ENCODE measurements at regions not wholly inside any gene's neighbourhood (a gene's known extent, or its start where the extent isn't known, plus 50 kb on each side); places are given as distances from the start of the nearest gene placed in this dataset.

DNA sequence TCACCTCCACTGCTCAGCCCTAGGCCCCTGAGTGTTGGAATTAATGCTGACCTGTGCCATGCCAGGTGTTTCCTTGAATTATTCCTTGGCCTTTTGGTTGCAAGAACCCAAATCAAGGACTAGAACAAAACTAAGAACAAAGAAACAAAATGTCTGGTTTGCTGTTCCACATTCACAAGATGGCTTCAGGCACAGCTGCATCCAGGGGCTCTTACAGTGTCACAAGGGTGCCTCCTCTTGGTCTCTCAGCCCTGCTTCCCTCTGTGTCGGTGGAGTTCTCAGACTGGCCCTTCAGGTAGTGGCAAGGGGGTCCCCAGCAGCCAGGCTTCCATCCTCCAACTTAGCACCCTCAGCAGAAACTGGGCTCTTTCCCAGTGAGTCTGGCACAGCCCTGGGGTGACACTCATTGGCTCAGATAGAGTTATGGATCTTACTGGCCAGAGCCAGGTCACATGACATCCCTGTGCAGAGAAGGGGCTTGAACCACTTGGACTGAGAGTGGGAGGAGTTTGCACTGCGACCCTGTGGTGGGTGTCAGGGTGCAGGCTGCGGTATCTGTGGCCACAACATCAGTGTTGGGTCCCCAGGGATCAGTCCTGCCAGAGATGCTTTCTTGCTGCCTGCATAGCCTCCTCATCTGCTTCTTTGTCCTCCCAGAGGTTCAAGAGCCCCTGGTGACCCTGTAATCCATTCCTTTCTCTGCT, 427.7 kb upstream of the SULF2 start:
- Mint-ChIP-seq H3K4me3 (ENCODE audit: low read depth) (no peak overlapping the region), H3K27me3 (ENCODE audit: low read depth) (no peaks in the 10 kb centered on the region), H3K27ac (no peak overlapping the region), H3K36me3 (ENCODE audit: low read depth) (no peaks in the 10 kb centered on the region), H3K9me3 (no peaks in the 10 kb centered on the region), H3K4me1 (ENCODE audit: low read depth) (no peaks in the 10 kb centered on the region)
- no peak for DNase-seq (ENCODE audit: low spot score)
- intact Hi-C loops (cut with micrococcal nuclease) = no loop called here

DNA sequence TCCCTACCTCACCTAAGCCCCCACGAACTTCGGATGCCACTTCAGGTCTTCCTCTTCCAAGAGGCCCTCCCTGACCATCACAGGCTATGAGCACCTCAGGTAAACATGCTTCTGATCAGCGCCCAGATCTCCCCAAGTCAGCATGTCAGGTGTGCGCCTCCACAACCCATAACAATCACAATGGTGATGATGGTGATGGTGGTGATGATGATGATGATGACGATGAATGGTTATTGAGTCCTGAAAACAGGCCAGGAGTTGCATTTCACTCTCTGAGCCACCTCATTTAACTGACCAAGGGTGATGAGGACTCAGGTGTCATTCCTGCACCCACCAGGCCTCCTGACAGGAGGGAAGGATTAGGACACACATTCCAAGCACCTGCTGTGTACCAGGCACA, 426.6 kb upstream of the SULF2 start:
- Mint-ChIP-seq H3K27ac (no peak overlapping the region), H3K9me3 (no peaks in the 10 kb centered on the region), H3K4me3 (ENCODE audit: low read depth) (no peak overlapping the region), H3K36me3 (ENCODE audit: low read depth) (no peaks in the 10 kb centered on the region), H3K27me3 (ENCODE audit: low read depth) (no peaks in the 10 kb centered on the region), H3K4me1 (ENCODE audit: low read depth) (no peaks in the 10 kb centered on the region)
- no peak for DNase-seq (ENCODE audit: low spot score)
- intact Hi-C loops (cut with micrococcal nuclease) = no loop called here

DNA sequence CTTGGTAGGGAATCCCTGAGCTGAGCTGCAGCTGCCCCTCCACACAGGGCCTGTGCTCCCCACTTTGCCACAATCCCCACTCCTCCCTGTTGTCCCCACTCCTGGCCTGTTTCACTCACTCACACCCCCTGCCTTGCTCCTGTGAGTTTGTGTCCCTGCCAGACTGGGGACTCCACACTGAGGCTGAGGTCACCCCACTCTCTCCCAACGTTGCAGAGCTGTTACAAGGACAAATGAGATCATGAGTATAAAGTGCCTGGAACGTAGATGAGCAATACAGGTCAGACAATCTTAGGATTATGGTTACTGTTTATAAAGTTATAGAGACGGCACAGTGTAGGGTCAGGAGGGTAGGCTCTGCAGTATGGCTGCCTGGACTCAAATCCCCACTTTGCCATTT, 426.0 kb upstream of the SULF2 start:
- Mint-ChIP-seq H3K27ac (no peak overlapping the region), H3K9me3 (no peaks in the 10 kb centered on the region), H3K4me1 (ENCODE audit: low read depth) (no peaks in the 10 kb centered on the region)

DNA sequence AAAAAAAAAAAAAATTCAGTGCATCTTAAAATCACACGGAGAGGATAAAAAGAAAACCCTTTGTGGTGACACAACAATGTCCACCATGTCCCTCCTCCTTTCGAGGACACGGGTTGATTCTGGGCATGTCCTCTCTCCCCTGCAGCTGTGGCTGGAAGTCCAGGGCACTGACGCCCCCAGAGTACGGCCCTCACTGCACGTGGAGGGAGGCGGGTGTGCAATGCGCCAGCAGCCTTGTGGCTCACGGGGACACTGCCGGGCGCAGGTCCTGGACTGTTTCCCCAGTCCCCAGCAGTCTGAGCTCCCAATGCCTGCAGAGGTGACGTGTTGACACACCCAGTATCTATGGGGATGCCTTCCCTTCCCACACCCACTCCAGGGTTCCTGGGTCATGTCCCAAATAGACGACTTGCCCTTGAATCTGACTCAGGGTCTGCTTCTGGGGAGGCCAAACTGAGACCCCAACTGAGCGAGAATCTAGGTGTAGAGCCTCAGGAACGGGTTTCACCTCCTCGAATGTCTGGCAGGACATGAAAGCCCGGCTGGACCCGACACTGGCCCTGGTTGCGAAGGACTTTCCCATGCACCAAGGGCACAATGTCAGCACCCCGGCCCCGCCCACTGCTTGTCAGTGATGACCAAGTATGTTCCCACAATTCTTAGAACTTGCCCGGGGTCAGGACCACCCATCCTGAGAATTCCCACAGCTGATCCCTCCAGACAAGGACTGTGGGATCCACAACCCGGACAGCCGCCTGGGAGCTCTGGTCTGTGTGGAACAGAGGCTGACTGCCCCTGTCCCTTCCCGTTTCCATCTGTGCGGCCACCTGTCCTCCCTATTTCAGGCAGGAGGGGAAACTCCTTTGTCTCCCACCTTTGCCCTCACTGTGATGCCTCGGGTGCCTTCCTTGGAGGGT, 425.1 kb upstream of the SULF2 start:
- Mint-ChIP-seq H3K27ac (no peak overlapping the region), H3K9me3 (no peaks in the 10 kb centered on the region), H3K36me3 (ENCODE audit: low read depth) (no peaks in the 10 kb centered on the region), H3K4me1 (ENCODE audit: low read depth) (no peaks in the 10 kb centered on the region), H3K4me3 (ENCODE audit: low read depth) (no peak overlapping the region), H3K27me3 (ENCODE audit: low read depth) (no peaks in the 10 kb centered on the region)
- no peak for DNase-seq (ENCODE audit: low spot score)
- intact Hi-C loops (cut with micrococcal nuclease) = no loop called here

More for the DNA sequence above, 426.0 kb upstream of the SULF2 start:
- DNase-seq (ENCODE audit: low spot score) = no peak
- H3K4me3 Mint-ChIP-seq (ENCODE audit: low read depth) = no peak overlapping the region
- H3K27me3 Mint-ChIP-seq (ENCODE audit: low read depth) = no peaks in the 10 kb centered on the region
- no peaks in the 10 kb centered on the region for H3K36me3 Mint-ChIP-seq (ENCODE audit: low read depth)
- intact Hi-C loops (cut with micrococcal nuclease) = no loop called here

DNA sequence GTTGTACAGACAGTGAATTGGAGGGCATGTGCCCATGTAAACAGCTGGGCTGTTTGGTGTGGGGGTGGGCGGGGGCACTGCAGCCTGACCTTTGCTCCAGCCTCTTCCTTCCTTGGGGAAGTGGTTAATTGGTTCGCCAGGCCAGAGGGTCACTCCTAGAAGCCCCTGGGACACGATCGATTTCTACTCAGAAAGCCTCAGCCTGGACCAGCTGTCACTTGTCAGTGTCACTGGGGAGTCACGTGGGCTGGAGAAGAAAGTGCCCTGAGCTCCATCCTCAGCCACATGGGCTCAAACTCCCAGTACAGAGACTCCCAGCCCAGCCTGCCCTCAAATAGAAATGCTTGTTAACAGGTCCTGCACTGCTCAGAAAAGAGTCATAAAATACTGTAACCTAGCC, 423.8 kb upstream of the SULF2 start:
- Mint-ChIP-seq H3K4me3 (ENCODE audit: low read depth) (no peak overlapping the region), H3K9me3 (no peaks in the 10 kb centered on the region), H3K36me3 (ENCODE audit: low read depth) (no peaks in the 10 kb centered on the region), H3K4me1 (ENCODE audit: low read depth) (no peaks in the 10 kb centered on the region), H3K27me3 (ENCODE audit: low read depth) (no peaks in the 10 kb centered on the region), H3K27ac (no peak overlapping the region)
- intact Hi-C loops (cut with micrococcal nuclease) = no loop called here
- DNase-seq (ENCODE audit: low spot score) = no peak

DNA sequence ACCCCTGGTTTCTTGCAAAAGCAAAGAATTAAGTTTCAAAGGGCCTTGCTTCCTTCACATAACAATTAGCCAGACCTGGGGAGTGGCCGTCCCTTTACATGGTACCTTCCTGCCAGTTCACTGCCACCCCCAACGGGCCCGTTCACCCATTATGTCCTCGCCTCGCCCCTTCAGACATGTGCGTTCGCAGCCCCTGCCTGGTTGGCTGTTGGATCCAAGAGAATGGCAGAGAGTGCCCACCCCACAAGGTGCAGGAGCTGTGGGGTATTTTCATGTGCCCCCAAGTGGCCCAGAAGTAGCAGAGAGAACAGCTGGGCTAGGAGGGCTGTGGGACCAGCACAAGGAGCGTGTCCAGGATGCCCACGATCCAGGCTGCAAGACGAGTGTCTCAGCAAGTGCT, 422.9 kb upstream of the SULF2 start:
- intact Hi-C loops (cut with micrococcal nuclease) = no loop called here
- Mint-ChIP-seq H3K9me3 (no peaks in the 10 kb centered on the region), H3K4me1 (ENCODE audit: low read depth) (no peaks in the 10 kb centered on the region), H3K4me3 (ENCODE audit: low read depth) (no peak overlapping the region), H3K36me3 (ENCODE audit: low read depth) (no peaks in the 10 kb centered on the region), H3K27me3 (ENCODE audit: low read depth) (no peaks in the 10 kb centered on the region), H3K27ac (no peak overlapping the region)
- DNase-seq (ENCODE audit: low spot score) = no peak

DNA sequence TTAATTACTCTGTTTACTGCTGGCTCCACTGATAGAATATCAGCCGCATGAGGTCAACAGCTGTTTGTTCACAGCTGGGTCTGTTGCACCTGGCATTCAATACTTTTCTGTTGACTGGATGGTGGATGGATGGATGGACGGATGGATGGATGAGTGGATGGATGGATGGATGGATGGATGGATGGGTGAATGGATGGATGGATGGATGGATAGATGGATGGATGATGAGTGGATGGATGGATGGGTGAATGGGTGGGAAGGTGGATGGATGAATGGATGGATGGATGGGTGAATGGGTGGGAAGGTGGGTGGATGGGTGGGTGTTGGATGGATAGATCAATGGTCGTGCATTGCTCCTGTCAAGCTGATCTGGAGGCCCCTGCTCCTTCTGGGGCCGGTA, 422.2 kb upstream of the SULF2 start:
- Mint-ChIP-seq H3K4me1 (ENCODE audit: low read depth) (no peaks in the 10 kb centered on the region), H3K4me3 (ENCODE audit: low read depth) (no peak overlapping the region), H3K27me3 (ENCODE audit: low read depth) (no peaks in the 10 kb centered on the region), H3K36me3 (ENCODE audit: low read depth) (no peaks in the 10 kb centered on the region), H3K9me3 (no peaks in the 10 kb centered on the region), H3K27ac (no peak overlapping the region)
- no peak for DNase-seq (ENCODE audit: low spot score)
- intact Hi-C loops (cut with micrococcal nuclease) = no loop called here

DNA sequence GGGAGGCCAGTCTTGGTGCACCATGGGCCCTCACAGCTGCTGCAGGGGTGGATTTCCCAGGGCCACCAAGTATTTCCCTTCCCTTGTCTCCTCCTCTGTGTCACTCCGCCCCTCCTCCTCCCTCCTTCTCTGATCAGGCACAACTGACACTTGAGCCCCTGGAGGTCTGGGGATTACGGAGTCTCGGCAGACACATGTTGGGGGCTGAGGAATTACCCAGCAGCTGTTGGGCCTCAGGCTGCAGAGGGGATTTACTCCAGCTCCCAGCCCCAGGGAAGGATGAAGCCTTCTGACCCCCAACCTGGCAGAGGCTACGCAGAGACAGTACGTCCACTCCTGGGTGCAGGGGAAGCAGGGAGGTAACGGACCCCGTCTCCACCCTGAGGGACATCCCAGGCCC, 420.5 kb upstream of the SULF2 start:
- H3K27me3 Mint-ChIP-seq (ENCODE audit: low read depth) = no peaks in the 10 kb centered on the region
- H3K4me3 Mint-ChIP-seq (ENCODE audit: low read depth) = no peak overlapping the region
- H3K36me3 Mint-ChIP-seq (ENCODE audit: low read depth) = no peaks in the 10 kb centered on the region
- H3K27ac Mint-ChIP-seq = no peak overlapping the region
- DNase-seq (ENCODE audit: low spot score) = no peak
- no peaks in the 10 kb centered on the region for H3K4me1 Mint-ChIP-seq (ENCODE audit: low read depth)
- intact Hi-C loops (cut with micrococcal nuclease) = no loop called here
- H3K9me3 Mint-ChIP-seq = no peaks in the 10 kb centered on the region

DNA sequence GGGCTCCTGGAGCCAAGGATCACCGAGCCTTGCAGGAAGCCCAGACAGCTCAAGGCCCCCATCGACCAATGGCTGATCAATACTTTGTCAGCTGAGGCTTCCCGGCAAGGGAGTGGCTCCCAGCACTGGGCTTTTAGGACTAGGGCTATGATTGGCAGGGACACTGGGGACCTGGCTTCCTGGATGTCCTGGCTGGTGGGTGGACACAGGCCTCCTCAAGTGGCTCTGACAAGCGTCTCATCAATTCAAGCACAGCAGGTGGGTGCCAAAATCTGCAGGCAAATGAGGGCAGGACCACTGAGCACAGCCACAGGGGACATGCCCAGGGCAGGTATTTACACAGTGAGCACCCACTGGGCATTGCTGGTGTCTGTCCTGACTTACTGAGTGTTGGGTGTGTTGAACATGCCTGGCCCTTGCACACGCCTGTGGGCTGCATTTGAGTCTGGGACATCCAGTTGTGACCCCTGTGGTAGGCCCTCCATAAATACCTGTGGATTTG, 420.1 kb upstream of the SULF2 start:
- Mint-ChIP-seq H3K4me3 (ENCODE audit: low read depth) (no peak overlapping the region), H3K36me3 (ENCODE audit: low read depth) (no peaks in the 10 kb centered on the region), H3K9me3 (no peaks in the 10 kb centered on the region), H3K27me3 (ENCODE audit: low read depth) (no peaks in the 10 kb centered on the region), H3K4me1 (ENCODE audit: low read depth) (no peaks in the 10 kb centered on the region), H3K27ac (no peak overlapping the region)
- DNase-seq (ENCODE audit: low spot score) = no peak
- intact Hi-C loops (cut with micrococcal nuclease) = no loop called here

DNA sequence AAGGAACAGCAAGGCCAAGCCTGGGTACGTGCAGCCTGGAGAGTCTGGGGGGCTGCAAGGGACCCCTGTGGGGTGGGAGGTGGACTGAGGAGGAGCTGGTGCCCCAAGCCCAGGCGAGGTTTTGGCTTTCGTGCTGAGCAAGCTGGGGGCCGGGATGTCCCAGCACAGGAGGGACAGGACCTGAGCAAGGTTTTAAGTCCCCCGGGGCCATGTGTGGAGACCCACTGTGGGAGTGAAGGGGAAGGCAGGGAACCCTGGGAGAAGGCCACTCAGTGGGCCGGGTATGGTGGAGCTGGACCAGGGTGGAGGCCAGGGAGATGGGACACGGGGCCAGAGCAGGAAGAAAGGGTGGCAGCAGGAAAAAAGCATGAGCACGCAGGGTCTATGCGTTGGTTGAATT, 419.2 kb upstream of the SULF2 start:
- Mint-ChIP-seq H3K27me3 (ENCODE audit: low read depth) (no peaks in the 10 kb centered on the region), H3K36me3 (ENCODE audit: low read depth) (no peaks in the 10 kb centered on the region)
- intact Hi-C loops (cut with micrococcal nuclease) = no loop called here

DNA sequence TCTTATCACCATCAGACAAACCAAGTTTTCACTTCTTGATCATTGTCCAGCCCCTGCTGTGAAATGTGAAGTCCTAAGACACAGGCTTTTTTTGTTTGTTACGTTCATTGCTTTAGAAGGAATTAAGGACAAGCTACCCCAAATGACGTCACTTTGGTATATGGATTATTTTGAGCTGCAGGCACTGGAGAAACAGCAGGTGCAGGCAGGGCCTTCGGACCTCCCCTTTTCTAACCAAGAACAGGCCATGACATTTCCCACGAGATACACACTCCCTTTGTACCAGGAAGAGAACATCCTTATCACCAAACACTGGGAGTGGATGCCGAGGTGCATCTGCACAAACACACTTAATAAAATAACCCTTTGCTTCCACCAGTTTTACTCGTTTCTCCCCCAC, 418.0 kb upstream of the SULF2 start:
- no peak overlapping the region for H3K27ac Mint-ChIP-seq
- intact Hi-C loops (cut with micrococcal nuclease) = no loop called here
- H3K4me1 Mint-ChIP-seq (ENCODE audit: low read depth) = no peaks in the 10 kb centered on the region
- no peaks in the 10 kb centered on the region for H3K36me3 Mint-ChIP-seq (ENCODE audit: low read depth)
- no peaks in the 10 kb centered on the region for H3K27me3 Mint-ChIP-seq (ENCODE audit: low read depth)
- no peaks in the 10 kb centered on the region for H3K9me3 Mint-ChIP-seq
- DNase-seq (ENCODE audit: low spot score) = no peak
- no peak overlapping the region for H3K4me3 Mint-ChIP-seq (ENCODE audit: low read depth)

More for the DNA sequence above, 419.2 kb upstream of the SULF2 start:
- Mint-ChIP-seq H3K9me3 (no peaks in the 10 kb centered on the region), H3K4me3 (ENCODE audit: low read depth) (no peak overlapping the region), H3K4me1 (ENCODE audit: low read depth) (no peaks in the 10 kb centered on the region), H3K27ac (no peak overlapping the region)
- DNase-seq (ENCODE audit: low spot score) = no peak

DNA sequence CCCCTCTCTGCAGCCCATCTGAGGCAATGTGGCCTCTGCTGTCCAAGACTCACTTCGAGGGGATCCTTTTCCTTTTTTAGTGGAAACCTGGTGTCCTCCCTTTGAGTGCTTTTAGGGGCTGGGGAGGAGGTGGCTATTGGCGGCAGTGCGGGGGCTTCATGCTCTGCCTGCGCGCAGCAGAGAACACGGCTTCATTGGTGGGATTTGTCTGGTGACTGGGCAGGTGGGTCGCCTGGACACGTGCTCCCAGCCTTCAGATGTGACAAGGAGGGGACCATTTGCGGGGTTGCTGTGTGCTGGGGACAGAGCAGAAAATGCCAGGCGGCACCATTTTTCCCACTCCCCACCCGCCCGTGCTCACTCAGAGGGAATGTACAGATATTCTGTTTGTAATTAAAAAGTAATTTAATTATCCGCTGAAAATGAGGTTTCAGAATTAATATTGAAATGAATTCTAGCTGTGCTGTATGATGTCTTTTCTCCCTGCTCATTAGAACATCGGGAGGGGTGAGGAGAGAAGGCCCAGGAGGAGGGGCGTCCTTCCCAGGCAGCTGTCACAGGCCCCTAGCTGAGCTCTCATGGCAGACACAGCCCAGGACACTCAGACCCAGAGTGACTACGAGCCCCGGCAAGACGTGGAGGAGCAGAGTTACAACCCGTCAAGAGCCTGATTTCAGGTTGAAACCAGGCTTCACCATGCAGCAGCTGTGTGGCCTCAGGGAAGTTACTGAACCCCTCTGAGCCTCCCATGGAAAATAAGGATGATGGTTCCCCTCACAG, 417.2 kb upstream of the SULF2 start:
- no peaks in the 10 kb centered on the region for H3K4me1 Mint-ChIP-seq (ENCODE audit: low read depth)
- no peak overlapping the region for H3K27ac Mint-ChIP-seq
- H3K4me3 Mint-ChIP-seq (ENCODE audit: low read depth) = no peak overlapping the region
- DNase-seq (ENCODE audit: low spot score) = no peak
- H3K36me3 Mint-ChIP-seq (ENCODE audit: low read depth) = no peaks in the 10 kb centered on the region
- H3K9me3 Mint-ChIP-seq = no peaks in the 10 kb centered on the region
- H3K27me3 Mint-ChIP-seq (ENCODE audit: low read depth) = no peaks in the 10 kb centered on the region
- intact Hi-C loops (cut with micrococcal nuclease) = no loop called here

DNA sequence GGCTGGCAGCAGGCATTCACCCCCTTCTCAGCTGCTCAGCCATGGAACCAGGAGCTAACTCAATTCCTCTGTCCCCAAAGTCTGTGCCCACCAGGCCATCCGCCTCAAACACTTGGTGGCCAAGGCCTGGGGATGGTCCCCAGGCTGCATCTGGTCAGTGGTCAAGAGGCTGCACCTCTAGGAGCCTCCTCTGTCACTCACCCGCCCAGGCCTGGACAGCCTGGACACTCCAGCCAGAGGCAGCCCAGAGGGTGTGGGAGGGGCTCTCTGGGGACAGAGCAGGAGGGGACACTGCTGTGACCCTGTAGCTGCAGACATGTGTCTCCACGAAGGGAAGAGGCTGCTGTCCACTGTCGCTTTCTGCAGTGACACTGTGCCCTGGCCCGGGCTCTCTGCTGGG, 416.6 kb upstream of the SULF2 start:
- intact Hi-C loops (cut with micrococcal nuclease) = no loop called here
- no peak overlapping the region for H3K4me3 Mint-ChIP-seq (ENCODE audit: low read depth)
- no peaks in the 10 kb centered on the region for H3K27me3 Mint-ChIP-seq (ENCODE audit: low read depth)
- no peaks in the 10 kb centered on the region for H3K9me3 Mint-ChIP-seq
- H3K27ac Mint-ChIP-seq = no peak overlapping the region
- H3K36me3 Mint-ChIP-seq (ENCODE audit: low read depth) = no peaks in the 10 kb centered on the region
- no peak for DNase-seq (ENCODE audit: low spot score)
- no peaks in the 10 kb centered on the region for H3K4me1 Mint-ChIP-seq (ENCODE audit: low read depth)
